ENCODE measurements at regions not wholly inside any gene's neighbourhood (a gene's known extent, or its start where the extent isn't known, plus 50 kb on each side); places are given as distances from the start of the nearest gene placed in this dataset.

GRCh38 chr3:127387556-127388153 lies 99.8 kb upstream of the PRR20G start:
- Mint-ChIP-seq H3K4me3 (no peak overlapping the region), H3K9me3 (no peaks in the 10 kb centered on the region), H3K27ac (no peak overlapping the region), H3K36me3 (ENCODE audit: low read depth) (no peaks in the 10 kb centered on the region), H3K4me1 (no peaks in the 10 kb centered on the region), H3K27me3 (no peaks in the 10 kb centered on the region)
- no peak for ATAC-seq
- no peak for DNase-seq

- DNase-seq: no peak
- H3K4me3 Mint-ChIP-seq: no peak overlapping the region
- no peaks in the 10 kb centered on the region for H3K27me3 Mint-ChIP-seq
- peaks cover under 1% of the 10 kb centered on the region for H3K9me3 Mint-ChIP-seq
- no peaks in the 10 kb centered on the region for H3K4me1 Mint-ChIP-seq
- no peaks in the 10 kb centered on the region for H3K36me3 Mint-ChIP-seq (ENCODE audit: low read depth)
- no peak for ATAC-seq
- H3K27ac Mint-ChIP-seq: no peak overlapping the region
Measured at GRCh38 chr3:127387119-127387518, 99.3 kb upstream of the PRR20G start.

GRCh38 chr3:127386490-127386889 lies 98.6 kb upstream of the PRR20G start:
- no peak overlapping the region for H3K27ac Mint-ChIP-seq

GRCh38 chr3:127385540-127385870 lies 97.7 kb upstream of the PRR20G start:
- H3K4me1 Mint-ChIP-seq: no peaks in the 10 kb centered on the region
- no peaks in the 10 kb centered on the region for H3K36me3 Mint-ChIP-seq (ENCODE audit: low read depth)
- no peak for DNase-seq

More at GRCh38 chr3:127386490-127386889, 98.6 kb upstream of the PRR20G start:
- DNase-seq: no peak
- no peak for ATAC-seq
- H3K4me1 Mint-ChIP-seq: no peaks in the 10 kb centered on the region
- H3K36me3 Mint-ChIP-seq (ENCODE audit: low read depth): no peaks in the 10 kb centered on the region
- peaks cover 5% of the 10 kb centered on the region for H3K9me3 Mint-ChIP-seq
- H3K27me3 Mint-ChIP-seq: no peaks in the 10 kb centered on the region
- H3K4me3 Mint-ChIP-seq: no peak overlapping the region

GRCh38 chr3:127384717-127385539 lies 97.1 kb upstream of the PRR20G start:
- Mint-ChIP-seq H3K27ac (no peak overlapping the region), H3K4me3 (no peak overlapping the region), H3K4me1 (no peaks in the 10 kb centered on the region), H3K36me3 (ENCODE audit: low read depth) (no peaks in the 10 kb centered on the region), H3K27me3 (no peaks in the 10 kb centered on the region), H3K9me3 (peaks cover 5% of the 10 kb centered on the region)
- DNase-seq: no peak
- no peak for ATAC-seq

More at GRCh38 chr3:127385540-127385870, 97.7 kb upstream of the PRR20G start:
- Mint-ChIP-seq H3K9me3 (peaks cover 5% of the 10 kb centered on the region), H3K4me3 (no peak overlapping the region), H3K27me3 (no peaks in the 10 kb centered on the region), H3K27ac (no peak overlapping the region)
- ATAC-seq: no peak

- Mint-ChIP-seq H3K4me3 (no peak overlapping the region), H3K36me3 (ENCODE audit: low read depth) (no peaks in the 10 kb centered on the region), H3K9me3 (peaks cover 5% of the 10 kb centered on the region), H3K27ac (no peak overlapping the region), H3K4me1 (no peaks in the 10 kb centered on the region), H3K27me3 (no peaks in the 10 kb centered on the region)
- ATAC-seq (no peak), DNase-seq (no peak)
Measured at GRCh38 chr3:127383656-127384179, 95.9 kb upstream of the PRR20G start.

- ATAC-seq (no peak), DNase-seq (no peak)
- Mint-ChIP-seq H3K9me3 (peaks cover 5% of the 10 kb centered on the region), H3K4me1 (no peaks in the 10 kb centered on the region), H3K27ac (no peak overlapping the region), H3K27me3 (peaks cover 4% of the 10 kb centered on the region), H3K4me3 (no peak overlapping the region), H3K36me3 (ENCODE audit: low read depth) (no peaks in the 10 kb centered on the region)
Measured at GRCh38 chr3:127377801-127378655, 90.2 kb upstream of the PRR20G start.

GRCh38 chr3:127375151-127375930 lies 87.5 kb upstream of the PRR20G start:
- DNase-seq (no peak), ATAC-seq (no peak)
- Mint-ChIP-seq H3K9me3 (no peaks in the 10 kb centered on the region), H3K27me3 (peaks cover 9% of the 10 kb centered on the region), H3K4me1 (no peaks in the 10 kb centered on the region), H3K36me3 (ENCODE audit: low read depth) (no peaks in the 10 kb centered on the region), H3K27ac (no peak overlapping the region), H3K4me3 (no peak overlapping the region)

GRCh38 chr3:127374086-127375010 lies 86.5 kb upstream of the PRR20G start:
- H3K27me3 Mint-ChIP-seq: peaks cover 9% of the 10 kb centered on the region
- DNase-seq (peak; percentile 33), ATAC-seq (peak; percentile 14)
- no peaks in the 10 kb centered on the region for H3K36me3 Mint-ChIP-seq (ENCODE audit: low read depth)
- no peaks in the 10 kb centered on the region for H3K4me1 Mint-ChIP-seq
- no peak overlapping the region for H3K4me3 Mint-ChIP-seq
- H3K27ac Mint-ChIP-seq: no peak overlapping the region
- no peaks in the 10 kb centered on the region for H3K9me3 Mint-ChIP-seq

GRCh38 chr3:127373441-127374085 lies 85.7 kb upstream of the PRR20G start:
- Mint-ChIP-seq H3K36me3 (ENCODE audit: low read depth) (no peaks in the 10 kb centered on the region), H3K27me3 (peaks cover 9% of the 10 kb centered on the region), H3K4me1 (no peaks in the 10 kb centered on the region), H3K9me3 (no peaks in the 10 kb centered on the region), H3K4me3 (no peak overlapping the region), H3K27ac (no peak overlapping the region)
- DNase-seq (no peak), ATAC-seq (no peak)

- no peak for DNase-seq
- Mint-ChIP-seq H3K27me3 (peaks cover 8% of the 10 kb centered on the region), H3K27ac (no peak overlapping the region), H3K4me3 (no peak overlapping the region), H3K9me3 (no peaks in the 10 kb centered on the region), H3K36me3 (ENCODE audit: low read depth) (no peaks in the 10 kb centered on the region), H3K4me1 (no peaks in the 10 kb centered on the region)
- ATAC-seq: no peak
Measured at GRCh38 chr3:127371846-127372245, 84.0 kb upstream of the PRR20G start.

- no peaks in the 10 kb centered on the region for H3K36me3 Mint-ChIP-seq (ENCODE audit: low read depth)
- no peaks in the 10 kb centered on the region for H3K4me1 Mint-ChIP-seq
- no peak overlapping the region for H3K4me3 Mint-ChIP-seq
- no peaks in the 10 kb centered on the region for H3K9me3 Mint-ChIP-seq
- no peak overlapping the region for H3K27ac Mint-ChIP-seq
- ATAC-seq (no peak), DNase-seq (no peak)
- peaks cover 12% of the 10 kb centered on the region for H3K27me3 Mint-ChIP-seq
Measured at GRCh38 chr3:127371334-127371733, 83.5 kb upstream of the PRR20G start.

- H3K4me1 Mint-ChIP-seq: no peaks in the 10 kb centered on the region
- DNase-seq (no peak), ATAC-seq (no peak)
- no peak overlapping the region for H3K27ac Mint-ChIP-seq
- H3K9me3 Mint-ChIP-seq: no peaks in the 10 kb centered on the region
- H3K27me3 Mint-ChIP-seq: peaks cover 15% of the 10 kb centered on the region
- H3K36me3 Mint-ChIP-seq (ENCODE audit: low read depth): no peaks in the 10 kb centered on the region
- H3K4me3 Mint-ChIP-seq: no peak overlapping the region
Measured at GRCh38 chr3:127370906-127371305, 83.1 kb upstream of the PRR20G start.

Data from activated naive CD8-positive, alpha-beta T cell treated with anti-CD3 and anti-CD28 coated beads, Interleukin-2, amount 50 U/mL, for 24 hours (primary cell).